IMR-90 (cell line): ENCODE measurements at regions not wholly inside any gene's neighbourhood (a gene's known extent, or its start where the extent isn't known, plus 50 kb on each side); places are given as distances from the start of the nearest gene placed in this dataset.

ENCODE experiments used
- ATAC-seq: fragments of 200-7000 bp; cut with Tn5 transposase; 2 replicates; pipeline ENCODE4 v1.9.1; 2020; ENCODE audit warnings: low read depth, mild to moderate bottlenecking, moderate library complexity
- BruUV-seq: library from RNA; stranded (reverse); fragments of 400-500 nt; replicated peaks from 2 replicates; lab custom pipeline; 2021; lab: Mats Ljungman, UMichigan
- CTCF ChIA-PET: fragments of 300-600 bp; formaldehyde crosslinking; extraction: SDS; loops from one replicate; lab custom pipeline; 2021; ENCODE audit warnings: antibody characterized with exemption; lab: Yijun Ruan, JAX
- POLR2A ChIA-PET: fragments of 300-600 bp; sonication (Branson Sonifier 250); formaldehyde crosslinking; loops from one replicate; lab custom pipeline; 2022; ENCODE audit warnings: antibody characterized with exemption; ENCODE audit not compliant: unreplicated experiment; lab: Charles Lee
- DNase-seq: peaks from one replicate; pipeline ENCODE4 v3.0.0; 2013
- H2AFZ ChIP-seq: replicated peaks from 2 replicates; pipeline ENCODE3; 2013; ENCODE audit warnings: low read length, mild to moderate bottlenecking; ENCODE audit not compliant: poor library complexity
- H2AK5ac ChIP-seq: 2 replicates; pipeline ENCODE4 v1.6.1; 2013; ENCODE audit warnings: low read depth, low read length, inconsistent platforms
- H2AK9ac ChIP-seq: replicated peaks from 2 replicates; pipeline ENCODE3; 2013; ENCODE audit warnings: mild to moderate bottlenecking, low read depth, low read length, moderate library complexity; ENCODE audit not compliant: poor library complexity
- H2BK120ac ChIP-seq: 2 replicates; pipeline ENCODE4 v1.6.1; 2013; ENCODE audit warnings: low read depth, low read length, inconsistent platforms
- H2BK15ac ChIP-seq: 3 replicates; pipeline ENCODE4 v1.6.1; 2013; ENCODE audit warnings: low read depth, low read length, inconsistent platforms
- H2BK20ac ChIP-seq: 2 replicates; pipeline ENCODE4 v1.6.1; 2013; ENCODE audit warnings: low read depth, mild to moderate bottlenecking, inconsistent platforms, low read length, moderate library complexity
- H2BK5ac ChIP-seq: 2 replicates; pipeline ENCODE4 v1.6.1; 2013; ENCODE audit warnings: mild to moderate bottlenecking, low read depth, low read length, inconsistent platforms; ENCODE audit not compliant: poor library complexity, severe bottlenecking
- H3K14ac ChIP-seq: replicated peaks from 2 replicates; pipeline ENCODE4 v1.6.1; 2013; ENCODE audit warnings: low read depth, low read length, inconsistent platforms
- H3K18ac ChIP-seq: 2 replicates; pipeline ENCODE4 v1.6.1; 2013; ENCODE audit warnings: low read depth, low read length, control low read depth
- H3K23ac ChIP-seq: 2 replicates; pipeline ENCODE4 v1.6.1; 2013; ENCODE audit warnings: low read depth, low read length, inconsistent platforms
- H3K27ac ChIP-seq: 2 replicates; pipeline ENCODE4 v1.5.1; 2013; ENCODE audit warnings: mild to moderate bottlenecking, control low read depth, low read length; ENCODE audit not compliant: insufficient read depth
- H3K27me3 ChIP-seq: 2 replicates; pipeline ENCODE4 v1.6.1; 2013; ENCODE audit warnings: low read length; ENCODE audit not compliant: control insufficient read depth, insufficient read depth
- H3K36me3 ChIP-seq: 2 replicates; pipeline ENCODE4 v1.6.1; 2013; ENCODE audit warnings: low read length, mixed read lengths; ENCODE audit not compliant: control insufficient read depth, insufficient read depth
- H3K4ac ChIP-seq: 2 replicates; pipeline ENCODE4 v1.6.1; 2013; ENCODE audit warnings: low read depth, low read length, inconsistent platforms
- H3K4me1 ChIP-seq: 2 replicates; pipeline ENCODE4 v1.6.1; 2013; ENCODE audit warnings: low read length, mixed read lengths; ENCODE audit not compliant: control insufficient read depth, insufficient read depth
- H3K4me2 ChIP-seq: 2 replicates; pipeline ENCODE4 v1.6.1; 2013; ENCODE audit warnings: low read depth, mild to moderate bottlenecking, control low read depth, low read length, moderate library complexity
- H3K4me3 ChIP-seq: 2 replicates; pipeline ENCODE4 v1.5.1; 2013; ENCODE audit warnings: low read depth, mild to moderate bottlenecking, control low read depth, low read length, moderate library complexity; ENCODE audit not compliant: insufficient read depth
- H3K56ac ChIP-seq: 2 replicates; pipeline ENCODE4 v1.6.1; 2013; ENCODE audit warnings: low read length, inconsistent platforms; ENCODE audit not compliant: insufficient read depth; ENCODE audit errors: extremely low read depth
- H3K79me1 ChIP-seq, 2 experiments: 2 replicates each; pipeline ENCODE4 v1.6.1; 2013; ENCODE audit warnings: low read length in 2 of 2, inconsistent platforms in 1 of 2, low read depth in 1 of 2
- H3K9ac ChIP-seq: 2 replicates; pipeline ENCODE4 v1.6.1; 2013; ENCODE audit warnings: low read depth, low read length, control low read depth
- H3K9me1 ChIP-seq: 2 replicates; pipeline ENCODE4 v1.6.1; 2013; ENCODE audit warnings: low read length, inconsistent platforms; ENCODE audit not compliant: insufficient read depth
- H3K9me3 ChIP-seq: 2 replicates; pipeline ENCODE4 v1.6.1; 2013; ENCODE audit warnings: low read length; ENCODE audit not compliant: control insufficient read depth, insufficient read depth
- H4K20me1 ChIP-seq: 2 replicates; pipeline ENCODE4 v1.6.1; 2013; ENCODE audit warnings: low read length, inconsistent platforms; ENCODE audit not compliant: insufficient read depth
- H4K5ac ChIP-seq: 2 replicates; pipeline ENCODE4 v1.6.1; 2013; ENCODE audit warnings: mild to moderate bottlenecking, low read depth, low read length, control low read depth
- H4K8ac ChIP-seq, 2 experiments: 2 replicates each; pipeline ENCODE4 v1.6.1; 2013; ENCODE audit warnings: low read depth in 2 of 2, low read length in 2 of 2, control low read depth in 1 of 2, inconsistent platforms in 1 of 2
- H4K91ac ChIP-seq: 2 replicates; pipeline ENCODE4 v1.6.1; 2013; ENCODE audit warnings: low read depth, low read length, inconsistent platforms; ENCODE audit not compliant: insufficient read depth
- CEBPB ChIP-seq: IDR thresholded peaks from 2 replicates; pipeline ENCODE4 v1.6.1; 2012; ENCODE audit warnings: low read depth, low read length, improper control_type of control experiment
- MAFK ChIP-seq: IDR thresholded peaks from 2 replicates; pipeline ENCODE4 v1.6.1; 2012; ENCODE audit warnings: low read depth, low read length, improper control_type of control experiment
- MXI1 ChIP-seq: IDR thresholded peaks from 2 replicates; pipeline ENCODE4 v1.6.1; 2012; ENCODE audit warnings: low read depth, mild to moderate bottlenecking, low read length, moderate library complexity, borderline replicate concordance
- NFE2L2 ChIP-seq: fragments of 150-350 bp; IDR thresholded peaks from 2 replicates; pipeline ENCODE4 v1.6.1; 2016; ENCODE audit warnings: low read depth, mild to moderate bottlenecking, low read length
- RAD21 ChIP-seq: IDR thresholded peaks from 2 replicates; pipeline ENCODE4 v1.6.1; 2012; ENCODE audit warnings: low read length, improper control_type of control experiment
- SMC3 ChIP-seq: fragments of 150-350 bp; IDR thresholded peaks from 2 replicates; pipeline ENCODE4 v1.6.1; 2016; ENCODE audit warnings: low read depth, mild to moderate bottlenecking, antibody characterized with exemption, low read length, moderate library complexity
- WGBS, 2 experiments: methylation state at CpG; one replicate each; pipeline versions ENCODE4 v1.1.5 to v1.1.7; 2013; ENCODE audit warnings: missing lambda C conversion rate in 2 of 2; ENCODE audit not compliant: insufficient read length in 1 of 2; ENCODE audit errors: extremely low coverage in 2 of 2; 5-methylcytosine and 5-hydroxymethylcytosine counted together
- dilution Hi-C: fragments of 300-500 bp; cut with HindIII; formaldehyde crosslinking; loops from one replicate; pipeline ENCODE4 v1.14.3; 2018; ENCODE audit warnings: low sequenced_read_pairs; ENCODE audit not compliant: unreplicated experiment
- in situ Hi-C: fragments of 300-500 bp; cut with MboI; formaldehyde crosslinking; loops from 3 replicates; pipeline ENCODE4 v1.14.3; 2019; ENCODE audit warnings: low sequenced_read_pairs, inconsistent platforms, mixed read lengths
- intact Hi-C: fragments of 100-400 bp; cut with micrococcal nuclease; formaldehyde crosslinking; loops from 2 replicates; pipeline ENCODE4 v1.10.0; 2022

DNA sequence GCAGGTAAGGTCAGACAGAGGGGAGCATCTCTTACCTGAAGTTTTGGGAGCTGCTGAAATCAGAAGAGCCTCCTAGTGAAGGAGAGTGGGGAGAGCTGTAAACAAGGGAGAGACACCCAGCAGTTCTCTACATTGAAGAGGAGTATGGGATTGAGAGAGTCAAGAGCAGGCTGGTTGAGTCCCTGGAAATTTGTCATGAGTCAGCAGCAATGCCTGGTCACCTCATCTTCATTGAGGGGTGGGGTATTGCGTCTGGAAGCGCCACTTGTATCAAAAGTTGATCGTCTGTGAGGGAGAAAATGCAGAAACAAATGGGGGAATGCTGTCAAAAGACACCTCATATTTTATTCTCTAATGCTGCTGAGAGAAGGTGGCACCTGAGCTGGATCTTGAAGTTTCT, 256.6 kb upstream of the CFAP20DC start:
- no TSS peak for BruUV-seq
- H3K36me3 ChIP-seq, result no peaks in the 10 kb centered on the region
- H3K4me3 ChIP-seq, result no peak overlapping the region
- no peak overlapping the region for H3K18ac ChIP-seq
- no peak overlapping the region for H3K23ac ChIP-seq
- no peak overlapping the region for H2BK120ac ChIP-seq
- no peaks in the 10 kb centered on the region for H3K9me1 ChIP-seq
- no peaks in the 10 kb centered on the region for H3K9me3 ChIP-seq
- no peaks in the 10 kb centered on the region for H4K20me1 ChIP-seq
- H3K4me1 ChIP-seq, result no peaks in the 10 kb centered on the region
- no peak overlapping the region for H3K56ac ChIP-seq
- H4K91ac ChIP-seq, result no peak overlapping the region
- dilution Hi-C loops (no loop called here), intact Hi-C loops (loop anchor here (5.0 to 10.0 kb wide), 2 partner anchors 1128 to 1641 kb away; no protein-coding TSS in a partner anchor), in situ Hi-C loops (no loop called here)
- H3K9ac ChIP-seq, result no peak overlapping the region
- DNase-seq (no peak), ATAC-seq (no peak)
- POLR2A ChIA-PET, result no interaction called here
- H4K8ac ChIP-seq, result no peak overlapping the region
- H3K4ac ChIP-seq, result no peak overlapping the region
- no peaks in the 10 kb centered on the region for H3K27me3 ChIP-seq
- CTCF ChIA-PET, result no interaction called here
- no peak overlapping the region for H2BK20ac ChIP-seq
- no peak for TF ChIP-seq SMC3
- no peak for TF ChIP-seq CEBPB
- peak; percentile 31; the same call in 1 of the 2 replicates for TF ChIP-seq MAFK
- no peak for TF ChIP-seq RAD21
- no peak for TF ChIP-seq NFE2L2
- TF ChIP-seq MXI1, result no peak
- WGBS, 2 experiments, result no CpG with 5 or more reads among the region's 3 CpGs
- H2AFZ ChIP-seq, result no peak overlapping the region
- no peak overlapping the region for H3K4me2 ChIP-seq
- no peaks in the 10 kb centered on the region for H3K79me1 ChIP-seq
- H2BK5ac ChIP-seq, result no peak overlapping the region
- no peak overlapping the region for H3K27ac ChIP-seq
- H2AK5ac ChIP-seq, result no peak overlapping the region
- no peak overlapping the region for H3K14ac ChIP-seq
- no peak overlapping the region for H4K5ac ChIP-seq
- H2BK15ac ChIP-seq, result no peak overlapping the region
- H2AK9ac ChIP-seq, result no peak overlapping the region
